Stromal cell of bone marrow (primary cell): ENCODE measurements at regions not wholly inside any gene's neighbourhood (a gene's known extent, or its start where the extent isn't known, plus 50 kb on each side); places are given as distances from the start of the nearest gene placed in this dataset.

Experiments used
- DNase-seq: peaks from one replicate; pipeline ENCODE4 v3.0.0-alpha.2; 2012; ENCODE audit warnings: low read depth

- DNase-seq = no peak
These were observed 81.3 kb downstream of the FOXL3 start for GRCh38 chr7:371119-371778.

- no peak for DNase-seq
These were observed 82.0 kb downstream of the FOXL3 start for GRCh38 chr7:371779-372545.

GRCh38 chr7:372546-372931 is 82.6 kb downstream of the FOXL3 start:
- no peak for DNase-seq

- DNase-seq = no peak
These were observed 83.2 kb downstream of the FOXL3 start for GRCh38 chr7:372932-373791.

- no peak for DNase-seq
These were observed 84.1 kb downstream of the FOXL3 start for GRCh38 chr7:373818-374705.

- no peak for DNase-seq
These were observed 84.8 kb downstream of the FOXL3 start for GRCh38 chr7:374706-375311.

- no peak for DNase-seq
These were observed 85.4 kb downstream of the FOXL3 start for GRCh38 chr7:375321-375831.

GRCh38 chr7:375901-376305 is 85.9 kb downstream of the FOXL3 start:
- DNase-seq = no peak

GRCh38 chr7:376306-377079 is 86.5 kb downstream of the FOXL3 start:
- no peak for DNase-seq

- DNase-seq = no peak
These were observed 87.4 kb downstream of the FOXL3 start for GRCh38 chr7:377080-378040.

GRCh38 chr7:378041-378420 is 88.1 kb downstream of the FOXL3 start:
- no peak for DNase-seq

GRCh38 chr7:378551-379455 is 88.8 kb downstream of the FOXL3 start:
- DNase-seq = no peak

- no peak for DNase-seq
These were observed 89.6 kb downstream of the FOXL3 start for GRCh38 chr7:379456-380138.

- DNase-seq = no peak
These were observed 90.1 kb downstream of the FOXL3 start for GRCh38 chr7:380139-380485.

- no peak for DNase-seq
These were observed 90.8 kb downstream of the FOXL3 start for GRCh38 chr7:380711-381210.

- no peak for DNase-seq
These were observed 91.5 kb downstream of the FOXL3 start for GRCh38 chr7:381211-382042.

- DNase-seq = no peak
These were observed 92.1 kb downstream of the FOXL3 start for GRCh38 chr7:382043-382400.
